ENCODE measurements at regions not wholly inside any gene's neighbourhood (a gene's known extent, or its start where the extent isn't known, plus 50 kb on each side); places are given as distances from the start of the nearest gene placed in this dataset.

DNA sequence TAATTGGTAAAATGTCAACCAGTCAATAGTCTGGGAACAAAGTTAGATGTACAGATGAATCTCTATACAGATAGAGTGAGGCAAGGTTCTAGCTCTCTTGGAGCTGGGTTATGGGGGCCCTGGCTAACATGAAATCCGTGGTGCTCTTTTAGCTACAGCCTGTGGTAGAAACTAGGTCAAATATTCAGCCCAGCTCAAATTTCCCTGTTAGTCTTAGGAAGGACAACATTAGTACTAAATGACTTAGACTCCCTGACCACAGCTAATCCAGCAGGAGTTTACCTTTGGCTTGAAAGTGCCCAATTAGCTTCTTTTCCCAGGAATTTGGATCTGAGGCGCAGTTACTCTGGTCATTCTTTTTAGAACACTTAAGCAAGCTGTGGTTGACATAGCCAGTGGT is 170.5 kb downstream of the DMRTA1 start:
- Histone ChIP-seq H3K36me3 (ENCODE audit: control insufficient read depth, insufficient read depth, low read length) (no peaks in the 10 kb centered on the region), H3K4me3 (ENCODE audit: low read depth, low read length) (no peak overlapping the region), H3K27me3 (ENCODE audit: control insufficient read depth, insufficient read depth, low read length) (no peaks in the 10 kb centered on the region)
- TF ChIP-seq, protein P1, sequence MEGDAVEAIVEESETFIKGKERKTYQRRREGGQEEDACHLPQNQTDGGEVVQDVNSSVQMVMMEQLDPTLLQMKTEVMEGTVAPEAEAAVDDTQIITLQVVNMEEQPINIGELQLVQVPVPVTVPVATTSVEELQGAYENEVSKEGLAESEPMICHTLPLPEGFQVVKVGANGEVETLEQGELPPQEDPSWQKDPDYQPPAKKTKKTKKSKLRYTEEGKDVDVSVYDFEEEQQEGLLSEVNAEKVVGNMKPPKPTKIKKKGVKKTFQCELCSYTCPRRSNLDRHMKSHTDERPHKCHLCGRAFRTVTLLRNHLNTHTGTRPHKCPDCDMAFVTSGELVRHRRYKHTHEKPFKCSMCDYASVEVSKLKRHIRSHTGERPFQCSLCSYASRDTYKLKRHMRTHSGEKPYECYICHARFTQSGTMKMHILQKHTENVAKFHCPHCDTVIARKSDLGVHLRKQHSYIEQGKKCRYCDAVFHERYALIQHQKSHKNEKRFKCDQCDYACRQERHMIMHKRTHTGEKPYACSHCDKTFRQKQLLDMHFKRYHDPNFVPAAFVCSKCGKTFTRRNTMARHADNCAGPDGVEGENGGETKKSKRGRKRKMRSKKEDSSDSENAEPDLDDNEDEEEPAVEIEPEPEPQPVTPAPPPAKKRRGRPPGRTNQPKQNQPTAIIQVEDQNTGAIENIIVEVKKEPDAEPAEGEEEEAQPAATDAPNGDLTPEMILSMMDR (IDR thresholded peaks at IDR 0.05; ENCODE audit: insufficient read depth, low read depth, low read length): no peak
- no peak for DNase-seq (ENCODE audit: low read depth)
- CTCF ChIA-PET: no interaction called here
- POLR2A ChIA-PET: no interaction called here

DNA sequence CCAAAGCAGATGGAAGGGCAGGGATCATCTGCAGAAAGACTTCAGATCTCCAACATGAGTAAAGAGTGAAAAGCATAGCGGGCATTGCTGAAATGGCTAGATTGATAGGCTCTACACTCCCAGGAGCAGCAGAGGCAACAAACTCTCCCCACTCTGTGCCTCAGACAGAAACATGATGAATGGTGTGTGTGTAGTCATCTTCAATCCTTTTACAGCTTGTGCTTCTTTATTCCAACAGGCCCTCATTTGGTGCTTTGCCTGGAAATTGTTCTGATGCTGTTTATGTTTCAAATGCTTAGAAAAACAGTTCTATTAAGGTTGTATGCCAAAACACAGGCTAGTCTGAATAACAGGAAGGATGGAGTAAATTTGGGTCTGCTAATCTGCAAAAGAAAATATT is 176.2 kb downstream of the DMRTA1 start:
- ChIA-PET CTCF (no interaction called here), POLR2A (no interaction called here)
- TF ChIP-seq, protein P1 (IDR thresholded peaks at IDR 0.05; ENCODE audit: insufficient read depth, low read depth, low read length): no peak
- Histone ChIP-seq H3K27me3 (ENCODE audit: control insufficient read depth, insufficient read depth, low read length) (no peaks in the 10 kb centered on the region), H3K36me3 (ENCODE audit: control insufficient read depth, insufficient read depth, low read length) (no peaks in the 10 kb centered on the region), H3K4me3 (ENCODE audit: low read depth, low read length) (no peak overlapping the region)
- no peak for DNase-seq (ENCODE audit: low read depth)

DNA sequence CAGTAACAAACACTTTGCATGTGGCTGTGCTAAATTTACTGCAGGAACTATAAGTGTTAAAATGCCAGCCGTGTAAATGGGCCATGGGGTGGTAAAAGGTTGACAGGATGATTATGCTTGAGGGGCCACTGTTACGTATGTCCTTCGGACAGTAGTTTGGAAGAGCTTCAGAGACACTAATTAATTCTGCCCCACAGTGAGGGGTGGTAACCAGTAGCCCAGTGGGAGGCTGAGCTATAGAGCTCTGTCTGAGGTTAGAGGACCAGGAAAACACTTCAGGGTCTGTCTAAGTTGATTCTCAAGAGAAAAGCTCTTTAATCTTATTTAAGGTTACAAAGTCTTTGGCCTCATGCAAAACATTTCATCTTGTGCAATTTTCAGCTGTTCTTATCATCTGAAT is 176.6 kb downstream of the DMRTA1 start:
- TF ChIP-seq, protein P1 (IDR thresholded peaks at IDR 0.05; ENCODE audit: insufficient read depth, low read depth, low read length): no peak
- no peaks in the 10 kb centered on the region for H3K36me3 ChIP-seq (ENCODE audit: control insufficient read depth, insufficient read depth, low read length)
- no peaks in the 10 kb centered on the region for H3K27me3 ChIP-seq (ENCODE audit: control insufficient read depth, insufficient read depth, low read length)
- no peak overlapping the region for H3K4me3 ChIP-seq (ENCODE audit: low read depth, low read length)
- CTCF ChIA-PET: no interaction called here
- DNase-seq (ENCODE audit: low read depth): no peak
- POLR2A ChIA-PET: no interaction called here

DNA sequence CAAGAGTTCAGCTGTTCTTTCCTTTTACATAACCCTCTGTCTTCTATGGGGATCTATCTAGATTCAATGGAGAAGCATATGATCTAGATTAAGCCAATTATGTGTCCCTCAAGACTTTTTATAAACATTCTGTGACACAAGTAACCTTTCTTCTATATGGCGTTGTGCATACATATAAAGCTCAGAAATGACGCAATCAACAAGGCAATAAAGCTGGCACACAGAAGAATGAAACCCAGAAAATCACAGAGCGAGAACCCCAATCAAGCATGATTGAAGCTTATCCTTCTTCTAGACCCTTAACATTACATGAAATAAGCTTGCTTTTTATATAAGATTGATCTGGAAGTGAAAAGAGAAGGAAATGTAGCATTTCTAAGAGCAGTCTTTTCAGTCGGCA is 178.9 kb downstream of the DMRTA1 start:
- H3K36me3 ChIP-seq (ENCODE audit: control insufficient read depth, insufficient read depth, low read length): no peaks in the 10 kb centered on the region
- TF ChIP-seq, protein P1 (IDR thresholded peaks at IDR 0.05; ENCODE audit: insufficient read depth, low read depth, low read length): no peak
- no peak overlapping the region for H3K4me3 ChIP-seq (ENCODE audit: low read depth, low read length)
- DNase-seq (ENCODE audit: low read depth): no peak
- POLR2A ChIA-PET: no interaction called here
- CTCF ChIA-PET: interaction anchor here (0.5 kb wide), 1 partner anchor 89 kb away, joined by 3 read pairs; no protein-coding TSS in a partner anchor
- H3K27me3 ChIP-seq (ENCODE audit: control insufficient read depth, insufficient read depth, low read length): no peaks in the 10 kb centered on the region

DNA sequence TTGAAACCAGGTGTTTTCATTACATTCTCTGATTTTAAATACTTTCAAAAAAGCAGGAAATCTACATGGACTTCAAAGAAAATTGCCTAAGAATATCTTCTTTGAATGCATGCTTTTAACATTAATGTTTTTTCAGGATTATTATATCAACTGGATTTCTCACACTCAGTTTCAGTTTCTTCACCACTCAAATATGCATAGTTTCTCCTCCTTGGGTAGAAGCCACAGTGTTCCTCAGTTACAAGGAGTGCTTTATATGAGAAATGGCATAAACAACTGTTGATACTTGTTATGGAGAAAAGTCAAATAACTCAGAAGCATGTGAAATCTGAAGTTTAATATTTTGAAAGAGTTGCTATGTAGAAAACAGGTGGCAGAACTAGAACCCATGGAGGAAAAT is 196.9 kb downstream of the DMRTA1 start:
- no peak for DNase-seq (ENCODE audit: low read depth)
- TF ChIP-seq, protein P1 (IDR thresholded peaks at IDR 0.05; ENCODE audit: insufficient read depth, low read depth, low read length): no peak
- H3K4me3 ChIP-seq (ENCODE audit: low read depth, low read length): no peak overlapping the region
- H3K36me3 ChIP-seq (ENCODE audit: control insufficient read depth, insufficient read depth, low read length): no peaks in the 10 kb centered on the region
- POLR2A ChIA-PET: no interaction called here
- CTCF ChIA-PET: no interaction called here
- no peaks in the 10 kb centered on the region for H3K27me3 ChIP-seq (ENCODE audit: control insufficient read depth, insufficient read depth, low read length)
